HG02840 (cell line): ENCODE measurements at regions not wholly inside any gene's neighbourhood (a gene's known extent, or its start where the extent isn't known, plus 50 kb on each side); places are given as distances from the start of the nearest gene placed in this dataset.

Experiments
- ATAC-seq: cut with Tn5 transposase; IDR thresholded peaks from one replicate; pipeline ENCODE4 v1.9.1; 2021; ENCODE audit warnings: mild to moderate bottlenecking, moderate library complexity, moderate number of reproducible peaks; ENCODE audit not compliant: unreplicated experiment, low FRiP score

- no peak for ATAC-seq
Measured at GRCh38 chr2:64220894-64221617, 76.8 kb upstream of the PELI1 start.

- ATAC-seq: no peak
Measured at GRCh38 chr2:64221935-64222334, 77.7 kb upstream of the PELI1 start.

DNA sequence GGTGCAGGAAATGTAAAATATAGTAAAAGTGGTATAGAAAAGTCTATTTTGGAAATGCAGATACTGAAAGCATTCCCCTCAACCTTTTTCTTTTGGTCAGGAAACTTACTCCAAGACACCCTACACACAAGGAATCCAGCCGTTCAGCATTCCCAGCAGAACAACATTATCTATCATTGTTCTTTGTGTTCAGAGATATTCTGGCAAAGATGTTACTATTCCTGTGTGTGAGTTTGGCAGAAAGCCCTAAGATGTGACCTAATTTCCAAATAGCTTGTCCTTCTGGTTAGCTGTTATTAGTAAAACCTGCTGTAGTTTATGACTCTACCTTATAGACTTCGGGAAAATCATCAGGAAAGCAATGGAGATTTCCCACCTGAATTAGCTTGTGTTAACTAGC lies 78.1 kb upstream of the PELI1 start:
- ATAC-seq: no peak

DNA sequence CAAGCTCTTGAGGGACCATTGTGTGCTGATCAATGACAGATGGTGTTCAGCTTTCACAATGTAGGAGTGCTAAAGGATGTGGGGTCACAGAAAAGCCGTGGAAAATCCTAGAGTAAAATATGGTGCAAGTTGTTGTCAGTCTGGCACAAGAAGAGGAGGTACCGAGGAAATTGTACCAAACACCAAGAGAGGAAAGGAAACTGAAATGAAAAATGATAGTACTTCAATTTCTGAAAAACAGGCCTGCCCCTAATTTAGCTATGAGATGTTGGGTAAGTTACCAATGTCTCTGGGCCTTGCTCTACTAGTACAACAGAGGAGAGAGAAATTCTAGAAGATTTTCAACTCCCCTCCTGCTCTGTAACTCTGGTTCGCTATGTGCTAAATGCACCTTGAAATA lies 78.8 kb upstream of the PELI1 start:
- no peak for ATAC-seq

DNA sequence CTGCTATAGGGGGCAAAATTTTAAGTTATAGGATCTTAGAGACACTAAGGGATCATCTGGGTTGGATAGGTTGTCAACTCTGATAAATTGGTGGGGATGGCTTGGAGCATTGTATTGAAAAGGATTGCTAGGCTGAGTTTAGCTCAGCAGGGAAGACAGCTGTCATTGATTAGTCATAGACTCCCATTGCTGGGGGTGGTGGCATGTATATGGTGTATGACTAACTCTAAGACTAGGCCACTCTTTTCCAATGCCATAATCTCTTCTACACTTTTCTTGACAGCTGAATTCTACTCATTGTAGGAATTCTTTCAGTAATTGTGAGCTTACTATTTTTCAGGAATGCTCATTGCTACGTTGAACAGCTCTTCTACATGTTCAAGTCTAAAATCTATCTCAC lies 81.3 kb upstream of the PELI1 start:
- no peak for ATAC-seq

GRCh38 chr2:64226611-64227010 lies 82.4 kb upstream of the PELI1 start:
- ATAC-seq: no peak

DNA sequence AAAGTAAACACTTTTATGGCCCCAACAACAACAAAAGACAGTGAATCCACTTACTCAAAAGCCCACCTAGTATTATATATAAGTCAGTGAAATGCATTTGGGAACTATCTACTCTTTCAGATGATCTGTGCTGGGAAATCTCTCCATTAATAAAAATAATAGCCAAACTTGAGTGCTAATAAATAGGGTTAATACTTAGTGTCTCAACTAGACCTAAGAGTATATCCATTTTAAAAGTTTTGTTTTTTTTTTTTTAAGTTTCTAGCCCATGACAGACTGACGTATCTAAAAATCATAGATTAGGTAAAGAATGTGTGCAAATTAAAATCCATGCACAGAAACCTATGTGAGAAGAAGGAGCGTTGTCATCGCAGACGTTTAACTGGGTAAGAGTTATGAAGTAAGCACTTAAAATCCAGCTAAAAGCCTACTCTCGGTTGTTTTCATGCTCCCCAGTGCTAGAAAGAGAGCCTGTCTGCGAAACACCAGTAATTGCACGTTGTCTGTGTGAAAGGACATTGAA lies 83.4 kb upstream of the PELI1 start:
- no peak for ATAC-seq

GRCh38 chr2:64228126-64228678 lies 84.0 kb upstream of the PELI1 start:
- peak; percentile 89 for ATAC-seq

- no peak for ATAC-seq
Measured at GRCh38 chr2:64228918-64229317, 84.7 kb upstream of the PELI1 start.

DNA sequence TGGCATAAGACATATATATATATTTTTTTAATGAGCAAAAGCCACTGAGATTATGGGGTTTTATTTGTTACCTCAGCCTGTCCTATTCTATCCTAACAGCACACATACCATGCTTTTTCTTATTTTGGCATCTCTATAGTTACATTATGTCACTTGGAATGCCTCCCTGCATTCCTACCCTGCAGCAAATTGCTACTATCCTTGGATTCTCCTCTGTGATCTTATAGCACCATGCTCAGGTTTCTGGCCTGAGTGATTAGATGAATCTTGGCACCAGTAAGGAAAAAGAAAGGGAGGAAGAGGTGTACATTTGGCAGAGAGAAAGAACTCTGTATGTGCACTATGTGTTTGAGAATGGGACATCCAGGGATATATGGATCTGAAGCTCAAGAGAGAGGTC lies 86.3 kb upstream of the PELI1 start:
- ATAC-seq: no peak

- ATAC-seq: no peak
Measured at GRCh38 chr2:64232266-64232665, 88.0 kb upstream of the PELI1 start.

- ATAC-seq: no peak
Measured at GRCh38 chr2:64233376-64233922, 89.2 kb upstream of the PELI1 start.

DNA sequence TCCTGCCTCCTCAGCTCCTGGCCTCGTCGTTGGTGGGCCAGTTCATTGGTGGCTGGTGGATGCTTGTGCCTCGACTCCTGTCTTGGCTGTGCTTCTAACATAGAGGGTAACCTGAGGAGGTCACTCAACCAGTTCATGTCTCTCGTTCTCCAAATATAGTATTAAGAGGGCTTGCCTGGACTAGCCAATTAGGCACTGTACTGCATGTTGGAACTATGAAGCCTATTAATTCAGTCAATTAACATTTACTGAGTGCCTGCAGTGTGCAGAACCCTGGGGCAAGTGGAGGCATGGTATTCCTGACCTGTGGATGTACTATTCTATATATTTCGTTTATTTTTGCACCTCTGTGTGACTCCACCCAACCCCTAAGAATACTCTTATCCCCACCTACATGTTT lies 89.9 kb upstream of the PELI1 start:
- ATAC-seq: no peak

- ATAC-seq: no peak
Measured at GRCh38 chr2:64234785-64235184, 90.6 kb upstream of the PELI1 start.

GRCh38 chr2:64237266-64237665 lies 93.0 kb upstream of the PELI1 start:
- no peak for ATAC-seq

DNA sequence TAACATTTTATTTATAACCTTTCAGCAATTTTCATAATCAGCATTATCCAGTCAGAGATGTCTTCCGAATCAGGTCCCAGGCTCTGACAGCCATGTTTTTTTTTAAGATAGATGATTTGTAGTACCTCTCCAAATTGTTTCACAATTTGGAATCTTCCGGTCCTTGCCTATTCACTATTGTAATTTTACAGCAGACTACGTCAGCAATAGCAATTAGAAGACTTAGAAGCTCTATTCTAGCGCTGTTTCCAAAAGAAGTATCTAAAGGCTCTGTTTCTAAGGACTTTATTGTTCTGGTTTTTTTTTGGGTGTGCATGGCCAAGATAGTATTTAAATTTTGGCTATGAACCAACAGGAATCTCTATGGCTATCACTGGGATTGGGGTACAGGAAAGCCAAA lies 94.6 kb upstream of the PELI1 start:
- no peak for ATAC-seq

GRCh38 chr2:64243081-64244036 lies 99.1 kb upstream of the PELI1 start:
- no peak for ATAC-seq

DNA sequence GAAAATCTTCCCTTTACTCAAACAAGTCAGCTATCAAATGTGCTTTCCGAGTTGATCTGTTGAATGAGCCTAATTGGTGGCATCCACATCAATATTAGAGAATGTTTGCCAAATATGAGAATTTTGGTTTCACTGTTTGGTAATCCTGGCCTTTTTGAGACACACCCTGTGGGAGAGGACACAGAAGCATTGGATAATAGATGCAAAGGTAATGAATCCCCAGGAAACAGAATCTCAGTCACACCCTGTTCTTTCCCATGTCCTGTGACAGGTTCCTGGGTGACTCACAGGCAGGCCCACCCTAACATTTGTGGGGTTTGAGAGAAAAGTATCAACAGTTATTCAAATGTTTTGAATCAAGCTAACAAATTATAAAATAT lies 99.8 kb upstream of the PELI1 start:
- no peak for ATAC-seq

DNA sequence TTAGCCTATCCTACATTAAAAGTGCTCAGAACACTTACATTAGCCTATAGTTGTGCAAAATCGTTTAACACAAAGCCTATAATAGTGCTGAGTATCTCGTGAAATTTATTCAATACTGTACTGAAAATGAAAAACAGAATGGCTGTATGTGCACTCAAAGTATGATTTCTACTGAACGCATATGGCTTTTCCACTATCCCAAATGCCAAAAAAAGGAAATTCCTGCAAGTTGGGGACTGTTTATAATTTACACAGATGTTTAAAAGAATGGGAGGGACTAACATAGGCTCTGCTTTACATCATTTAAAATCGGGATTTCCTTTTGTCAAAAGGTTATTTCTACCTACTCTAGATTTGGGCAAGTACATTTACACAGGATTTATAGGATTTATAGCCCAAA lies 101.4 kb upstream of the PELI1 start:
- no peak for ATAC-seq

GRCh38 chr2:64246962-64247361 lies 102.7 kb upstream of the PELI1 start:
- no peak for ATAC-seq

GRCh38 chr2:64249426-64249825 lies 105.2 kb upstream of the PELI1 start:
- no peak for ATAC-seq
